GM23338 (cell line): ENCODE measurements at regions not wholly inside any gene's neighbourhood (a gene's known extent, or its start where the extent isn't known, plus 50 kb on each side); places are given as distances from the start of the nearest gene placed in this dataset.

Source experiments
- CREB1 ChIP-seq: fragments of 250-450 bp; sonication (Bioruptor Pico); IDR thresholded peaks from 2 replicates; pipeline ENCODE4 v1.5.0; 2020; ENCODE audit warnings: low read depth, mild to moderate bottlenecking, moderate library complexity
- CTCF ChIP-seq, 2 experiments: fragments of 200-600 bp in 1 of 2; sonication (generic) in 1 of 2; conservative IDR thresholded peaks; 2 replicates each; pipeline versions ENCODE4 v1.5.1 to v1.6.1; 2016 to 2017; ENCODE audit warnings: antibody characterized with exemption in 2 of 2, low read depth in 2 of 2, mild to moderate bottlenecking in 2 of 2, moderate library complexity in 1 of 2
- ETS1 ChIP-seq: IDR thresholded peaks from 2 replicates; pipeline ENCODE4 v1.6.1; 2016; ENCODE audit warnings: antibody characterized with exemption
- EZH2 ChIP-seq: fragments of 200-600 bp; sonication (generic); IDR thresholded peaks from one replicate; pipeline ENCODE4 v1.8.0; 2017; ENCODE audit warnings: antibody characterized with exemption, mild to moderate bottlenecking, low read depth; ENCODE audit not compliant: unreplicated experiment
- EZH2phosphoT487 ChIP-seq: fragments of 200-600 bp; sonication (generic); IDR thresholded peaks from one replicate; pipeline ENCODE4 v1.8.1; 2018; ENCODE audit warnings: antibody characterized with exemption; ENCODE audit not compliant: unreplicated experiment
- JUNB ChIP-seq: IDR thresholded peaks from one replicate; pipeline ENCODE4 v1.6.1; 2016; ENCODE audit warnings: antibody characterized with exemption; ENCODE audit not compliant: unreplicated experiment
- NANOG ChIP-seq: IDR thresholded peaks from 2 replicates; pipeline ENCODE4 v1.6.1; 2016; ENCODE audit warnings: antibody characterized with exemption, borderline replicate concordance
- POLR2AphosphoS5 ChIP-seq: IDR thresholded peaks from 2 replicates; pipeline ENCODE4 v1.6.1; 2016; ENCODE audit warnings: antibody characterized with exemption, low read depth
- STAT1 ChIP-seq: IDR thresholded peaks from one replicate; pipeline ENCODE4 v1.6.1; 2016; ENCODE audit warnings: antibody characterized with exemption; ENCODE audit not compliant: unreplicated experiment
- ZNF114 ChIP-seq: fragments of 250-450 bp; sonication (Bioruptor Pico); IDR thresholded peaks from 2 replicates; pipeline ENCODE4 v1.5.0; 2020; ENCODE audit warnings: mild to moderate bottlenecking, moderate library complexity
- ZNF331 ChIP-seq: fragments of 250-450 bp; sonication (Bioruptor Pico); IDR thresholded peaks from 2 replicates; pipeline ENCODE4 v1.5.0; 2020; ENCODE audit warnings: low read depth, mild to moderate bottlenecking, moderate library complexity
- TF ChIP-seq, protein P1 (sequence below): IDR thresholded peaks from one replicate; pipeline ENCODE4 v1.6.1; 2018; ENCODE audit warnings: antibody characterized with exemption; ENCODE audit not compliant: unreplicated experiment

DNA sequence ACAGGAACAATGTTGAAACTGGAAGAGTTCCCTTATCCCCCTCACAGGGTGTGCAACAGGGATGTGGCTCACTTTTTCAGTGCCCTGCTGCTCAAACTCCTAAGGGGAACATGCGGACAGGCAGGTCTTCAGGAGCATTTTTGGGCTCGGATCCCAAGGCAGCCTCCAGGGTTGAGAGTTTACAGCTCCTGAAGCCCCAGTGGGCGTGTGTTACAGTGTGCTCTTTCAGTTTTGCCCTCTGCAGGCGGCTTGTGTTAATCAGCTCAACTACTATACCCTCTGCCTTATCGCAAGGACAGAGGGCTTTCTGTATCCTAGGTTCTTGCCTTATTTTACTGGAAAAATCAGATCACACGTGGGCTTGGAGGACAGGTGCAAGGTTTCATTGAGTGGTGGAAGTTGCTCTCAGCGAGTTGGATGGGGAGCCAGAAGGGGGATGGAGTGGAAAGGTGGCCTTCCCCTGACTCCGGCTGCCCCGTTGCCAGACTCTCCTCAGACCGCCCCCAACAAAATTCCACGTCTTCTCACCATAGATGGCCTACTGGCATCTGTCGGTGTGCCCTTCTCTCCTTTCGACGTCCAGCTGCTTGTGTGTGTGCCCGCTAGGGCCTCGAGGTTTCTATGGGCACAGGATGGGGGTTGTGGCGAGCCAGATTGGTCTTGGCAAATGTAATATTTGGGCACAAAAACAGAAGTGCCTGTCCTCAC lies 541.9 kb downstream of the TMX3 start:
- TF ChIP-seq, protein P1, sequence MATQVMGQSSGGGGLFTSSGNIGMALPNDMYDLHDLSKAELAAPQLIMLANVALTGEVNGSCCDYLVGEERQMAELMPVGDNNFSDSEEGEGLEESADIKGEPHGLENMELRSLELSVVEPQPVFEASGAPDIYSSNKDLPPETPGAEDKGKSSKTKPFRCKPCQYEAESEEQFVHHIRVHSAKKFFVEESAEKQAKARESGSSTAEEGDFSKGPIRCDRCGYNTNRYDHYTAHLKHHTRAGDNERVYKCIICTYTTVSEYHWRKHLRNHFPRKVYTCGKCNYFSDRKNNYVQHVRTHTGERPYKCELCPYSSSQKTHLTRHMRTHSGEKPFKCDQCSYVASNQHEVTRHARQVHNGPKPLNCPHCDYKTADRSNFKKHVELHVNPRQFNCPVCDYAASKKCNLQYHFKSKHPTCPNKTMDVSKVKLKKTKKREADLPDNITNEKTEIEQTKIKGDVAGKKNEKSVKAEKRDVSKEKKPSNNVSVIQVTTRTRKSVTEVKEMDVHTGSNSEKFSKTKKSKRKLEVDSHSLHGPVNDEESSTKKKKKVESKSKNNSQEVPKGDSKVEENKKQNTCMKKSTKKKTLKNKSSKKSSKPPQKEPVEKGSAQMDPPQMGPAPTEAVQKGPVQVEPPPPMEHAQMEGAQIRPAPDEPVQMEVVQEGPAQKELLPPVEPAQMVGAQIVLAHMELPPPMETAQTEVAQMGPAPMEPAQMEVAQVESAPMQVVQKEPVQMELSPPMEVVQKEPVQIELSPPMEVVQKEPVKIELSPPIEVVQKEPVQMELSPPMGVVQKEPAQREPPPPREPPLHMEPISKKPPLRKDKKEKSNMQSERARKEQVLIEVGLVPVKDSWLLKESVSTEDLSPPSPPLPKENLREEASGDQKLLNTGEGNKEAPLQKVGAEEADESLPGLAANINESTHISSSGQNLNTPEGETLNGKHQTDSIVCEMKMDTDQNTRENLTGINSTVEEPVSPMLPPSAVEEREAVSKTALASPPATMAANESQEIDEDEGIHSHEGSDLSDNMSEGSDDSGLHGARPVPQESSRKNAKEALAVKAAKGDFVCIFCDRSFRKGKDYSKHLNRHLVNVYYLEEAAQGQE, result no peak
- TF ChIP-seq CTCF (conservative IDR thresholded peaks at IDR 0.05; ENCODE audit: low read depth in 2 of 2) (peak; percentile 38 to 46), EZH2phosphoT487 (no peak), CREB1 (CRISPR knock-in tag) (no peak), POLR2AphosphoS5 (no peak), STAT1 (no peak), EZH2 (no peak), JUNB (no peak), NANOG (no peak), ETS1 (no peak), ZNF331 (no peak), ZNF114 (CRISPR knock-in tag) (no peak)
